ENCODE measurements at regions not wholly inside any gene's neighbourhood (a gene's known extent, or its start where the extent isn't known, plus 50 kb on each side); places are given as distances from the start of the nearest gene placed in this dataset.

DNA sequence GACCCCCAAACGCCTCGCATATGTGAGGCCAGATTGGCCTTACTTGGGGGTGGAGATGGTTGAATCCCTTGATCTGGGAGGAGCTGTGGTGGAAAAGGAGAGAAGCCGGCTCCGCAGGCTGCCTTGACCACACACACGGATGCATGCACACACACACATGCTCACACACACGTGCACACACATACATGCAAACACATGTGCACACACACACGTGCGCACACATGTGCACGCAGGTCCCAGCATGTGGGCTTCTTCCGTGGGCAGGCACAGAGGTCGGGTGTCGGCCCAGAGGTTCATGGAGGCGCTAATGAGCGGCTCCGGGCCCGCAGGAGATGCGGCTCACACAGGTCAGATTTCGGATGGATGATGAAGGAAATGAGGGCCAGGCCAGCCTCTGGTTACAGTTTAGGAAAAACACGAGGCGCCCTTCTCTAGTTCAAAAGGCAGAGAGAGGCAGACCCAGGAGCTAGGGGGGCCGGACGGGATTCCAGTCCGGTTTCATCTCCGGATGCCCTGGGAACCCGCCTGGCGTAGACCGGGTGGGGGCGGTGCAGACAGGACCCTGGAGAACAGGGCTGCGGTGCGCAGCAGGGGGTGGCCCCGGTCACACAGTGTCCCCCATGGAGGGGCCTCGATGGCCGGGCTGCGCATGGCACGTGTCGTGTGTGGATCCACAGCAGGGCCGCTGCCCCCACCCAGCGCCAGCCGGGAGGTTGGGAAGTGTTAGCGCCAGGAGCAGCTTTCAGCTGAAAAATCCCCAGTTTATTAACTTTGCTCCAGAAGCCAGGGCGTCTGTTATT lies 91.1 kb upstream of the ACTRT2 start:
- WGBS = 90% methylated on average over 40 of the region's 41 CpGs
- Histone ChIP-seq H3K27me3 (ENCODE audit: insufficient read depth, low read length) (no peaks in the 10 kb centered on the region), H3K36me3 (ENCODE audit: insufficient read depth, low read length) (no peaks in the 10 kb centered on the region), H3K9me3 (ENCODE audit: insufficient read depth, low read depth, low read length) (peaks cover 89% of the 10 kb centered on the region), H3K4me1 (ENCODE audit: insufficient read depth, low read length) (no peaks in the 10 kb centered on the region), H3K4me3 (ENCODE audit: low read length) (no peak overlapping the region), H3K27ac (ENCODE audit: low read depth, low read length) (no peak overlapping the region), H3K9ac (ENCODE audit: low read depth, low read length) (no peak overlapping the region)

DNA sequence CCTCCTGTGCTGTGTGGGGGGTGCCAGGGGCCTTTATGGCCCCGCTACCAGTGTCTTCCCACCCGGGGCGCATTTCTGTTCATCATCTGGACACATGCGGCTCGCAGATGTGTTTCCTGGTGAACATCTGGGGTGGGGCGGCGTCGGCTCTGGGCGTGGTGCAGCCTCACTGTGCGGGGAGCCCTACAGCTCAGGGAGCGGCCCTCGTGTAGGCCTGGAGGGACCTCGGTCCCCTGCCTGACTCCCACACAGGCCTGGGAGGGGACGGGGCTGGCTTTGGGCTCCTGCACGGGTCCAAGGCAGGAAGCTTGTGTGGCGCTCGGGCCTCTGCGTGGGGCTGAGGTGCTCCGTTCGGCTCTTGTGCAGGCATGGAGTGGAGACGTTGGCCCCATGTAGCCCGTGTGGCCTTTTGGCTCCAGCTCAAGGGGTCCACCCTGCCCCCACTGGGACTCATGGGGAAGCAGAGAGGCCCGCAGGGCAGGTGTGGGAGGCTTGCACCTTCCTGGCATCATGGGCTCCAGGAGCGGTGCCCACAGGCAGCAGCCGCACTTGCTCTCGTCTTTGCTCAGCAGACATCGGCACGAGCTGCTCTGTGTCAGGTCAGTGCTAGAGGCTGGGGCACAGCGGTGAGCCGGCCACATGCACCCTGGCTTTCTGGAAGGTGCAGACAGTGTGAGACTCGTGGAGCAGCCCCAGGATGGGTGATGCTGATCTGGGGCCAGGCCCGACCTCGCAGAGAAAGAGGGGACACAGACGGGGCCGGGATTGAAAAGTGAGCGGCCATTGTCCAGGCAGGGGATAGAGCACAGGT lies 90.1 kb upstream of the ACTRT2 start:
- H3K27me3 ChIP-seq (ENCODE audit: insufficient read depth, low read length) = no peaks in the 10 kb centered on the region
- H3K9me3 ChIP-seq (ENCODE audit: insufficient read depth, low read depth, low read length) = peaks cover 88% of the 10 kb centered on the region

DNA sequence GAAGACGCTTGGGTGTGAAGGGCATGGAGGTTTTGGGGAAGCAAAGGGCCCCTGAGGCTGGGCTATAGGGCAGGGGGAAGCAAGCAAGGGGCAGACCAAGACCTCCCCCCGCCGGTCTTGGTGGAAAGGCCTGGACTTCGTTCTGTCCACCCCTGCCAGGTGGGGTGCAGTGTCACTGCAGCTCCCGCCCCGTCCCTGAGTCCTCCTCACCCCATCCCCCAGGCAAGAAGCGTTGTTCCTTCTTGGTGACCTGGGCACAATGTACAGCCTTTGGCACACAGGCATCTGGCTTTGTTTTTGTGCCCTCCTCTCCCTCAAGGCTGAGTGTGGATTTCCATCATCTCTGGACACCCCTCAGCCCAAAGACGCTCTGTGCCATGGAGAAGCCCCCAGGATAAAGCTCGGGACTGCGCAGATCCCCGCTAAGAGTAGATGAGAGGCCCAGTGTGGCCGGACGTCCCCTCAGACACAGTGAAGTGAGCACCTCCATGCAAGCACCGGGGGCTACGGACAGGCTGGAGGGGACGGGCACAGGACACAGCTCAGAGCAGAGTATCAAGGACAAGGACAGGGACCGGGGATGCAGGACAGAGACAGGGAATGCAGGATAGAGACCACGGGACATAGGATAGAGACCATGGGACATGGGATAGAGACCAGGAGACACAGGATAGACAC lies 89.4 kb upstream of the ACTRT2 start:
- Histone ChIP-seq H3K27ac (ENCODE audit: low read depth, low read length) (no peak overlapping the region), H3K9me3 (ENCODE audit: insufficient read depth, low read depth, low read length) (peaks cover 89% of the 10 kb centered on the region), H3K27me3 (ENCODE audit: insufficient read depth, low read length) (no peaks in the 10 kb centered on the region), H3K9ac (ENCODE audit: low read depth, low read length) (no peak overlapping the region), H3K36me3 (ENCODE audit: insufficient read depth, low read length) (no peaks in the 10 kb centered on the region), H3K4me1 (ENCODE audit: insufficient read depth, low read length) (no peaks in the 10 kb centered on the region), H3K4me3 (ENCODE audit: low read length) (no peak overlapping the region)
- 84% methylated on average over 18 of the region's 18 CpGs for whole genome bisulfite sequencing

More for the DNA sequence above, 90.1 kb upstream of the ACTRT2 start:
- H3K36me3 ChIP-seq (ENCODE audit: insufficient read depth, low read length) = no peaks in the 10 kb centered on the region
- H3K27ac ChIP-seq (ENCODE audit: low read depth, low read length) = no peak overlapping the region
- no peak overlapping the region for H3K4me3 ChIP-seq (ENCODE audit: low read length)
- 90% methylated on average over 36 of the region's 36 CpGs for WGBS
- H3K9ac ChIP-seq (ENCODE audit: low read depth, low read length) = no peak overlapping the region
- no peaks in the 10 kb centered on the region for H3K4me1 ChIP-seq (ENCODE audit: insufficient read depth, low read length)

DNA sequence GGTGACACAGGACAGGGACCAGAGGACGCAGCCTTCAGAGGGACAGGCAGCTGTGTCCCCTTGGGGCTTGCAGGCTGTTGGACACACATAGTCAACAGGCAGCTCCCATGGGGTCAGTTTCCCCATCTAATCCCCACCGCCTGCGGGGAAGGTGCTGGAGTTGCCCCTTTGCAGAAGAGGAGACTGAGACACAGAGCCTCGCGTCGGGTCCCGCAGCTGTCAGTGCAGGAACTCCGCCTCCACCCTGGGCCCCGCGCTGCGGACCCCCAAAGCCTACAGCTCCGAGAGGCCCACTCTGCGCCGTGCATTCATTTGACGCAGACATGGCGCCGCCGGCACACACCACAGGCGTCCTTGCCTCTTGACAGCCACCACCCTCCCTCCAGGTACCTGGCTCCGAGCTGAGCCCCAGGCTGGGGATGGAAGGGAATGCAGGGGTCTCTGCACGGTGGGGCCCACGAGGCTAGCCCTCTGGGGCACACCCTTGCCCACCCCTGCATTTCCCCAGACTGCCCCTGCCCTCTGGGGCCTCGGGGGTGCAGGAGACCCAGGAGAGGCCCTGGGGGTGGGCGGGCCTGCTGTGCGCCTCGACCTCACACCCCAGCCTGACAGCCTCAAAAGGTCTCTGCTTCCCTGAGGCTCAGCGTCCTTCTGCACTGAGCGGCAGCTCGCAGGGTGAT lies 88.5 kb upstream of the ACTRT2 start:
- H3K27me3 ChIP-seq (ENCODE audit: insufficient read depth, low read length) = no peaks in the 10 kb centered on the region
- H3K4me1 ChIP-seq (ENCODE audit: insufficient read depth, low read length) = no peaks in the 10 kb centered on the region
- H3K27ac ChIP-seq (ENCODE audit: low read depth, low read length) = no peak overlapping the region
- WGBS = 86% methylated on average over 29 of the region's 29 CpGs
- H3K4me3 ChIP-seq (ENCODE audit: low read length) = no peak overlapping the region
- no peak overlapping the region for H3K9ac ChIP-seq (ENCODE audit: low read depth, low read length)
- H3K36me3 ChIP-seq (ENCODE audit: insufficient read depth, low read length) = no peaks in the 10 kb centered on the region
- peaks cover 89% of the 10 kb centered on the region for H3K9me3 ChIP-seq (ENCODE audit: insufficient read depth, low read depth, low read length)

DNA sequence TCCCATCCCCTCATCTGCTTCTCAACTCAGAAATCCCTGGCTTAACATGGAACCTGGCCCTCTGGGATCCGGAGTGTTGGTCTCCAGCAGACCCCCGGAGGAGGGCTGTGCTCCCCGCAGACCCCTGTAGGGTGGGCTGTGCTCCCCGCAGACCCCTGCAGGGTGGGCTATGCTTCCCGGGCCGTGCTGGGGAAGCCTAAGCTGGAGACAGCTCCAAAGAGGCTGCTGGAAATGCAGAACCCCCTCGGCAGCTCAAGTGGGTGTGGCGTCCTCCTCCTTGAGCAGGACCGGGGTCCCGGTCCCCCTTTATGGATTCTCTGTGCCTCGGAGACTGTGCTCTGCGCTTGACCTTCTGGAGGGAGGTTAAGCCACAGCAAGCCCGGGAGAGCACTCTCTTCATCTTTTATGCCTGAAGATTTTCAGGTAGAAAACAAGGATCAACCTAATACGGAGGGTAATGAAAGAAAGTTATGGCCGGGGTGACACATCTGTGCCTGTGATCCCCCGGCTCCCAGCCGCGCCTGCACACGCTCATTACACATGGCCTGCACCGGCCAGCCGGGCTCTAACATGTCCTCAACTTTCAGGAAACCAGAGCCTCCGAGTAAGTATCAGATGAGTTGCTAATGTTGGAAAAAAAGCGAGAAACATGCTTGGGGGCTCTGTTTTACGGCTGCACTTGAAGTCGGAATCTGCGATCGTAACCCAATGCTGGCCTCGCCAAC lies 87.7 kb upstream of the ACTRT2 start:
- Histone ChIP-seq H3K9me3 (ENCODE audit: insufficient read depth, low read depth, low read length) (peaks cover 89% of the 10 kb centered on the region), H3K36me3 (ENCODE audit: insufficient read depth, low read length) (no peaks in the 10 kb centered on the region), H3K4me3 (ENCODE audit: low read length) (no peak overlapping the region), H3K27me3 (ENCODE audit: insufficient read depth, low read length) (no peaks in the 10 kb centered on the region), H3K4me1 (ENCODE audit: insufficient read depth, low read length) (no peaks in the 10 kb centered on the region), H3K9ac (ENCODE audit: low read depth, low read length) (no peak overlapping the region), H3K27ac (ENCODE audit: low read depth, low read length) (no peak overlapping the region)
- WGBS = 90% methylated on average over 28 of the region's 28 CpGs

DNA sequence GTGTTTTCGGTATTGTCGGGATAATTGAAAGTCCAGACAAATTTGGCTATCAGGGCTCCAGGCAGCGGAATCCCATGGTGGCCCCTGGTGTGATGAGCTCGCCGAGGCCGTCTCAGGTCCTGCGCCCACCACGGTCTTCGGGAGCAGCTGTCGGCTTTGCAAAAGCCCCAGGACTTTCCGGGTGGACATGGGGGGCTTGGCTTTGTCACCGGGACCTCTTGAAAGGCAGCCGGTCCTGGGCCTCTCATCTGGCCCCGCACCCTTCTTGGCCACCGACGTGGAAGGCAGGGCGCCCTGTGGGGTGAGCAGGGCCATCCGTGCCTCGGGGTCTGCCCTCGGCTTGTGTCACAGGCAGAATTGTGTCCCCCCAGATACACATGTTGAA lies 87.1 kb upstream of the ACTRT2 start:
- 93% methylated on average over 20 of the region's 20 CpGs for WGBS
- Histone ChIP-seq H3K4me1 (ENCODE audit: insufficient read depth, low read length) (no peaks in the 10 kb centered on the region), H3K9ac (ENCODE audit: low read depth, low read length) (no peak overlapping the region), H3K36me3 (ENCODE audit: insufficient read depth, low read length) (no peaks in the 10 kb centered on the region), H3K27me3 (ENCODE audit: insufficient read depth, low read length) (no peaks in the 10 kb centered on the region), H3K4me3 (ENCODE audit: low read length) (no peak overlapping the region), H3K9me3 (ENCODE audit: insufficient read depth, low read depth, low read length) (peaks cover 90% of the 10 kb centered on the region), H3K27ac (ENCODE audit: low read depth, low read length) (no peak overlapping the region)

DNA sequence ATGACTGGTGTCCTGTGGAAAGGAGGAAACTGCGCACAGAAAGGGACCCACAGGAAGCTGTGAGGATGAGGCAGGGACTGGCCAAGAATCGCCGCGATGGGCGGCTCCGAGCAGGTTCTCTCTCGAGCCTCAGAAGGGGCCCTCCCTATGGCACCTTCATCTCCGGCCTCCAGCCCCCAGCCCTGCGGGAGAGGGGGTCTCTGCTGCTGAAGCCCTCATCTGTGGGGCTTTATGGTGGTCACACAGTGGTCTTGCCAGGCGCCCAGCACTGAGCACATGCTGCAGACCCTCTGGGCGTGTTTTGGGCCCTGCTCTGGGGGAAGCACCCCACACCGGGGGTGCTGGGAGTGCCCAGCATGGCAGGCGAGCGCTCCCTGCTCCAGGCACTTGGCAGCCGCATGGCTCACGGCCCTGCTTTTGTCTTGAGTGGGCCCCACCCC lies 86.6 kb upstream of the ACTRT2 start:
- H3K4me1 ChIP-seq (ENCODE audit: insufficient read depth, low read length) = no peaks in the 10 kb centered on the region
- 88% methylated on average over 16 of the region's 16 CpGs for WGBS
- no peaks in the 10 kb centered on the region for H3K36me3 ChIP-seq (ENCODE audit: insufficient read depth, low read length)
- H3K9ac ChIP-seq (ENCODE audit: low read depth, low read length) = no peak overlapping the region
- no peak overlapping the region for H3K27ac ChIP-seq (ENCODE audit: low read depth, low read length)
- peaks cover 90% of the 10 kb centered on the region for H3K9me3 ChIP-seq (ENCODE audit: insufficient read depth, low read depth, low read length)
- no peaks in the 10 kb centered on the region for H3K27me3 ChIP-seq (ENCODE audit: insufficient read depth, low read length)
- no peak overlapping the region for H3K4me3 ChIP-seq (ENCODE audit: low read length)

DNA sequence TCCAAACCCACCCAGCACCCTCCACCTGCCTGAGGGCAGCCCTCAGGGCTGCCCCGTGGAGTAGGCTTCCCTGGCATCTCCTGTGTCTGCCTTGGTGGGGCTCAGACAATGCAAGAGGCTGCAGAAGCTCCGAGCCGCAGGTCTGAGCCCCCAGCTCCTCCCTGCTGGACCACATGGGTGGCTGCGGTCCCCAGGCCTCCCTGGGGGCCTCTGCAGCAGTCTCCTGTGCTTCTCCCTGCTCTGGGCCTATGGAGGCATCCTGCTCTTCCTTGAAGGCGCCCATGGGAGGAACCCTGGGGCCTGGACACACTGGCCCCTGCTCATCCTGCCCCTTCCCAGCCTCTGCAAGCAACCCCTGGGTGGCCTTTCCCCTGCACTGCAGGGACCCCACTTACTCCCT lies 86.1 kb upstream of the ACTRT2 start:
- Histone ChIP-seq H3K27ac (ENCODE audit: low read depth, low read length) (no peak overlapping the region), H3K9ac (ENCODE audit: low read depth, low read length) (no peak overlapping the region), H3K36me3 (ENCODE audit: insufficient read depth, low read length) (no peaks in the 10 kb centered on the region), H3K9me3 (ENCODE audit: insufficient read depth, low read depth, low read length) (peaks cover 90% of the 10 kb centered on the region), H3K4me1 (ENCODE audit: insufficient read depth, low read length) (no peaks in the 10 kb centered on the region), H3K27me3 (ENCODE audit: insufficient read depth, low read length) (no peaks in the 10 kb centered on the region), H3K4me3 (ENCODE audit: low read length) (no peak overlapping the region)
- 57% methylated on average over 5 of the region's 5 CpGs for WGBS

DNA sequence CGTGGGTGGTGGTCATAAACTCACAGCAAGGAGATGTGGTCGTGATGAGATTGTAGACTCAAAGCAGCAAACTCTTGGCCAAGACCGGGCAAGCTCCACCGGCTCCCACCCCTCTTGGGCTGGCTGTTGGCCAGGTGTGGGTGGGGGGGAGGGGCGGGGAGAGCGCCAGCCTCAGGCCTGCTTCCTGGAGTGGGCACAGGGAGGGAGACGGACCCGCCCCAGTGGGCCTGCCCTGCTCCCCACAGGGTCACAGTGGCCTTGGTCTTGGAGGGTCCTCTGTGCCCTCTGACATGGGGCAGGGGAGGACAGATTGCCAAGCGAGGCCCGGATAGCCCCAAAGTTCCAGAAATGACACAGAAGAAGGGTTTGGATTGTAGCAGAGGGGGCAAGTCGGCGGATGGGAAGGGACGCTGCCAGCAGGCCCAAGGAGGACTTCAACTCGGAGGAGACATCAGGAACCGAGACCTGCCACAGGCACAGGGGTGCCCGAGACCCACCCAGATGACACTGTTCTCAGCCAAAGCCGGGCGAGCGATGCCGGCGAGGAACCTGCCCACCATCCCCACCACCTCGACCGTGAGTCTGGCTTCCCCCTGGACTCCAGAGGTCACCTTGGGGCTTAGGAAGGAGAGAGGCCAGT lies 85.4 kb upstream of the ACTRT2 start:
- 91% methylated on average over 22 of the region's 23 CpGs for WGBS

More for the DNA sequence above, 85.4 kb upstream of the ACTRT2 start:
- no peak overlapping the region for H3K4me3 ChIP-seq (ENCODE audit: low read length)
- H3K27me3 ChIP-seq (ENCODE audit: insufficient read depth, low read length) = no peaks in the 10 kb centered on the region
- no peaks in the 10 kb centered on the region for H3K4me1 ChIP-seq (ENCODE audit: insufficient read depth, low read length)
- H3K9me3 ChIP-seq (ENCODE audit: insufficient read depth, low read depth, low read length) = peaks cover 90% of the 10 kb centered on the region
- no peak overlapping the region for H3K9ac ChIP-seq (ENCODE audit: low read depth, low read length)
- H3K27ac ChIP-seq (ENCODE audit: low read depth, low read length) = no peak overlapping the region
- no peaks in the 10 kb centered on the region for H3K36me3 ChIP-seq (ENCODE audit: insufficient read depth, low read length)

Measured in HUES64 (cell line).